GDM1 (cell line): ENCODE measurements at regions not wholly inside any gene's neighbourhood (a gene's known extent, or its start where the extent isn't known, plus 50 kb on each side); places are given as distances from the start of the nearest gene placed in this dataset.
"Not testable (repeated sequence)": the region's sequence is repeated elsewhere in the genome, so short reads cannot be mapped to it uniquely, and the experiment has no call there.

Experiments used
- DNase-seq: peaks from one replicate; lab custom pipeline; 2025; lab: John Stamatoyannopoulos, UW

DNA sequence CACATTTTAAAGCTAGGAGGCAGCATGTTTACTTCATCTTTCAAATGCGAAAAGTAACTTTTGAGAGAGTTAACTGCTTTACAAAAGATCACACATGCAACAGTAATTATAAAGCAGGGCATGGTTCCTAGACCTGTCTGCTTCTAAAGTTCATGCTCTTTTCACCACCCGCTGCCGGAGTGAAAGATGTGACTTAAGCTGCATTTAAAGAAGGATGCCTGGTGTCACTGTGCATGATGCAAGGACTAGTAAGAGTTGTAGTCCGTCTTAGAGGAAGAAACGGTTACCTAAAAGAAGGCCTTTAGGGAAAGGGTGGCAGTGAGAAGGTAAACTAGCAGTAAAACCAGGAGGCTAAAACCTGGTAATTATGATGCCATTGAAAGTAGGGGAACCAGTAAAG is 1689.1 kb downstream of the KCNT2 start:
- DNase-seq, result no peak

DNA sequence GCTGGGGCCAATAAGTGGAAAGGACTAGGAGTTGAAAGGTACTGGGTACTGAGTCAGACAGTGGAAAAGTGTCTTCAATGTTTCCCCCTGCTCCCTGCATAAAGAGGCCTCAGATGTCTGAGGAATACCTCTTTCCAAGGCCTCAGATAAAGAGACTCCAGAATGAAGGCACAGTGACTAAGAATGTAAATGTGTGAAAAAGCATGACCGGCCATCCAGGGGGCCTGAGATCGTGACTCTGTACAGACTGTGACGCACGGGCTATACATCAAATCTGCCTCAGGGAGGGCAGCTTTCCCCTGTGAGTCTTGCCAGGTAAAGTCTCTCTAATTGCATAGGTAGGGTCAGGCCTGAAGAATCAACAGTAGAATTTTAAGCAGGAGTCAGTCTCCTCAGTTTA is 1690.5 kb downstream of the KCNT2 start:
- no peak for DNase-seq

DNA sequence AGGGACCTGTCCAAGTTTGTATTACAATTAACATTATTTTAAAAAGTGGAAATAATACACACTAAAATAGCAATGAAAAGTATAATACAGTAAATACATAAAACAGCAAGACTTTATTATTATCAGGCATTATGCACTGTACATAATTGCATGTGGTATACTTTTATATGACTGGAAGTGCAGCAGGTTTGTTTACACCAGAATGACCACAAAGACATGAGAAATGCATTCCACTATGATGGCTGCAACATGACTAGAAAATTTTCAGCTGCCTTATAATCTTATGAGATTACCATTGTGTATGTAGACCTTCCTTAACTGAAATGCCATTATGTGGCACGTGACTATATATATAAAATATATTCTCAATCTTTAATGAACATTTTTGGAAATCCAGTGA is 1699.6 kb downstream of the KCNT2 start:
- no peak for DNase-seq

GRCh38 chr1:194903524-194903923 is 1704.7 kb downstream of the KCNT2 start:
- DNase-seq, result no peak

GRCh38 chr1:194889310-194889709 is 1702.9 kb upstream of the B3GALT2 start:
- no peak for DNase-seq

DNA sequence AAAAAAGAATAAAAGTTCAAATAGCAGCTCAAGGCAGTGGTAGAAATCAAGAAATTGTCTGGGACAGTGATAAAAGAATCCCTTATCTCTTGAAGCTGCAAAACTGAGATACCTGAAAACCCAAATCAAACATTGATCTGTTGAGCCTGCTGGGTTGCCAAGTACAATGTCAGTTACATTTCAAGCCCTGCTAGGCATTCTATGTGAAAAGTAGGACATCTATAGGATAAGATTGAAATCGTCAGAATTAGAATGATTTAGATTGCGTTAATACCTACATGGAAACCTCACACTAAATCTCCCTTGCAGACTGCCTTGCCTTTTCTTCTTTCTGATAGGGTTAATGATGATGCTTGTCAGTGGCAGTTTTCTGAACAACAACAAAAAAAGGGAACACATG is 1684.4 kb upstream of the B3GALT2 start:
- no peak for DNase-seq

- DNase-seq, result no peak
Observed at GRCh38 chr1:194866153-194866552, 1679.7 kb upstream of the B3GALT2 start.

GRCh38 chr1:194865383-194865782 is 1679.0 kb upstream of the B3GALT2 start:
- DNase-seq, result no peak

GRCh38 chr1:194862129-194862528 is 1675.7 kb upstream of the B3GALT2 start:
- DNase-seq, result no peak

GRCh38 chr1:194860248-194861201 is 1674.1 kb upstream of the B3GALT2 start:
- DNase-seq, result no peak

GRCh38 chr1:194859481-194860154 is 1673.2 kb upstream of the B3GALT2 start:
- not testable (repeated sequence) for DNase-seq

- DNase-seq, result not testable (repeated sequence)
Observed at GRCh38 chr1:194858811-194859480, 1672.5 kb upstream of the B3GALT2 start.

DNA sequence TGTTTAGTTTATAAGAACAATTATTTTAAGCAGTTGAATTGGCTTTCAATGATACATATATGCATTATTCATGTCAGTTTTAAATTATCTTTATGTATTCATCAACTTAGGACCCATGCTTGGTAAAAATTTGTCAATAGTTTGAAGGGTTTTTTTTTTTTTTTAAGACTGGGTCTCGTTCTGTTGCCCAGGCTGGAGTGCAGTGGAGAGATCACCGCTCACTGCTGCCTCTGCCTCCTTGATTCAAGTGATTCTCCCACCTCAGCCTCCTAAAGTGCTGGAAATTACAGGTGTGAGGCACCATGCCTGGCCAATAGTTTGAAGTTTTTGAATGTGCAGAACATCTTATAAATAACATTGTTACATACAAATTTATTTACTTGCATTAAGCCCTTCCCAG is 1671.0 kb upstream of the B3GALT2 start:
- no peak for DNase-seq

DNA sequence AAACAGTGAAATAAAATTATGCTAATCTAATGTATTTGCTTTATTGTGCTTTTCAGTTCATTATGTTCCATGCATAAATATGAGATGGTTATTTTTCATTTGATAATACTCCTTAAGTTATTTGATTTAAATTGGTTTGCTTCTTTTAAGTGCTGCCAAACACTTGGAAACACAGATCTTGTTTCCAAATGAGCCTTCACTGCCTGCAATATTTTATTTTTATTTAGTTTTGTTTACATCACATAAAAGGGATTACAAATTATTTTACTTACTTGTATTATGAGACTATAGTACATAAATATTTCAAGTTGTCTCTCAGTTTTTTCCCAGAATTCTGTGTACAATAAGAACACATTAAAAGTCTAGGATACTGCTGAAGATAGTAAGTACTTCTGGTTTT is 1662.4 kb upstream of the B3GALT2 start:
- no peak for DNase-seq

GRCh38 chr1:194846488-194846887 is 1660.1 kb upstream of the B3GALT2 start:
- no peak for DNase-seq

- no peak for DNase-seq
Observed at GRCh38 chr1:194843077-194843476, 1656.7 kb upstream of the B3GALT2 start.

DNA sequence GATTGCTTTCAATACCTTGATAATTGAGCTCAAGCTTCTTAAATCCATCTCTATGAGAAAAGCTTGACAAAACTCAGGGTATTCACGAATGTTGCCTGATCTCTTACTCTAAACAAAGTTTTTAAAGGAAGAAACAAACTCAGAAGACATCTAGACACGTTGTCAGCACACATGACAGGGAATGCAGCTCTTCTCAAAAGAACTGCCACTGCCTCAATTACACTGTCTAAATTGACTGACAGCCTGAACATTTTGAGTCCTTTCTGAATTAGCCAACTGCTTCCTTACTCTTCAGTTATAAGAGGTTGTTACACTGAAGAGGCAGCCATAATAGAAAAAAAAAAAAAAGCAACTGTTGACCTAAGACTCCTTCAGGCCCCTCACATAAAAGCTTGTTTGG is 1646.7 kb upstream of the B3GALT2 start:
- no peak for DNase-seq

DNA sequence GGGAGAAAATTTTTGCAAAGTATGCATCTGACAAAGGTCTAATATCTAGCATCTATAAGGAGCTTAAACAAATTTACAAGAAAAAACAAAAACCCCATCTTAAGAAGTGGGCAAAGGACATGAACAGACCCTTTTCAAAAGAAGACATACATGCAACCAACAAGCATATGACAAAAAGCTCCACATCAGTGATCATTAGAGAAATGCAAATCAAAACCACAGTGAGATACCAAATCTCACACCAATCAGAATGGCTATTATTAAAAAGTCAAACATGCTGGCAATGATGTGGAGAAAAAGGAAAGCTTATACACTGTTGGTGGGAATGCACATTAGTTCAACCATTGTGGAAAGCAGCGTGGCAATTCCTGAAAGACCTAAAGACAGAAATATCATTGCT is 1645.2 kb upstream of the B3GALT2 start:
- DNase-seq, result not testable (repeated sequence)

DNA sequence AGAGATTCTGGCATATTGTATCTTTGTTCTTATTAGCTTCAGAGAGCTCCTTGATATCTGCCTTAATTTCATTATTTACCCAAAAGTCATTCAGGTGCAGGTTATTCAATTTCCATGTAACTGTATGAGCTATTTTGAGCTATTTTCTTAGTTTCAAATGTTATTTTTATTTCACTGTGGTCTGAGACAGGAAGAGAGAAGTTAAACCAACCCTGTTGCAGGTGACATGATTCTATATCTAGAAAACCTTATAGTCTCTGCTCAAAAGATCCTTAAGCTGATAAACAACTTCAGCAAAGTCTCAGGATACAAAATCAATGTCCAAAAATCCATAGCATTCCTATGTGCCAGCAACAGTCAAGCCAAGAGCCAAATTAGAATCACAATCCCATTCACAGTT is 1644.0 kb upstream of the B3GALT2 start:
- DNase-seq, result no peak

DNA sequence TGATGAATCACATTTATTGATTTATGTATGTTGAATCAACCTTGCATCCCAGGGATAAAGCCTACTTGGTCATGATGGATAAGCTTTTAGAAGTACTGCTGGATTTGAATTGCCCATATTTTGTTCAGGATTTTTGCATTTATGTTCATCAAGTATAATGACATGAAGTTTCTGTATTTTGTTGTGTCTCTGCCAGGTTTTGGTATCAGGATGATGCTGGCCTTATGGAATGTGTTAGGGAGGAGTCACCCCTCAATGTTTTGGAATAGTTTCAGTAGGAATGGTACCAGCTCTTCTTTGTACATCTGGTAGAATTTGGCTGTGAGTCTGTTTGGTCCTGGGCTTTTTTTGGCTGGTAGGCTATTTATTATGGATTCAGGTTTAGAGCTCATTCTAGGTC is 1643.1 kb upstream of the B3GALT2 start:
- no peak for DNase-seq

DNA sequence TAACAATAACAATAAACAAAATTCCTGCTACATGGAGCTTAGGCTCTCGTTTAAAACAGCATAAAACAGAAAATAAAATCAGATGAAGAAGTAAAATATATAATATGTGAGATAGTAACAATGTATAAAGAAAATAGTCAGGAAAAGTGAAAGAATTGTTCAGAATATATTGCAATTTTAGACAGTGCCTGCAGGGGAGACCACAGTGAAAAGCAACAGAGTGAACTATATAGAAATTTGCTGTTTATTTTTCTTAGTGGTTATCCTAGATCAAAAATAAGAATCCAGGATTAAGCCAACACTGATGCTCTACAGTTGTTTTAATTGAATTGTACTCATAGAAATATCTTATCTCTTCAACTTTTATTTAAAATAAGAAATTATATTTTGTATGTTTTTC is 1639.0 kb upstream of the B3GALT2 start:
- DNase-seq, result no peak

DNA sequence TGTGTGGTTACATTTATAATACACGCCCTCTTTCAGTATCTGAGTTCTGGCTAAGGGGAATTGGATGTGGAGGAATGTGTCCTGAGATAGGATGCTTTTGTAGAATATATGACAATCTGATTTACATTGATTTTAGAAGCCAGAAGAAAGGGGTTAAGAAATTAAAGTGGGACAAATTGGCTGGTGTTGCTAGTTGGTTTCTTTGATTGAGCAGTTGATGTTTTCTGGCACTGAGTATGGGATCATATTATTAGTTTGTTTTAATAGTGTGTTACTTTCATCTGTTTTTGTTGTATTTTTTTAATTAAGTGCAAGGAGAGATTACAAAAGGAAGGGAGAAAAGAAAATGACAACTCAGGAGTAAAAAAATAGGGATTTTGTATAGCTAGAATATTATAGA is 1634.7 kb upstream of the B3GALT2 start:
- no peak for DNase-seq

DNA sequence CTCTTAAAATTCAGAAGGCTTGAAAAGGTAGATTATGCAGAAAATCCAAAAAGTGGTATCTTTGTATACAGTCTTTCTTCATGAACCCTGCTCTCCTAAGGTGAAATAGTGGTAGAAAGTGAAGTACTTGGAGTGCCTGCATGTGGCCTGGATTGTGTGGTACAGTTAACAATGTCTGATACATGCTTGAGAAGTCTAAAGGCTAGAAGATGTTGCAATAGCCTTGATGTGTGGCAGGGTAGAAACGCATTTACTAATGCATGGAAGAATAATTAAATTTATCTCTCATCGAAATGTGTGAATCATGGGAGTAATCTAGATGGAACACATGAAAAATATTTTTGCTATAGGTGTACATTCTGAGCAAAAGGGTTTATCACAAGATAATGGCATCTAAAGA is 1632.3 kb upstream of the B3GALT2 start:
- no peak for DNase-seq
